OCI-LY1 (cell line): ENCODE measurements at regions not wholly inside any gene's neighbourhood (a gene's known extent, or its start where the extent isn't known, plus 50 kb on each side); places are given as distances from the start of the nearest gene placed in this dataset.

Experiments
- EZH2 ChIP-seq: fragments of 200-600 bp; sonication (generic), shearing (Covaris generic); IDR thresholded peaks from 2 replicates; pipeline ENCODE4 v1.8.0; 2017; ENCODE audit warnings: borderline replicate concordance, mixed run types, mild to moderate bottlenecking, antibody characterized with exemption, low read length, moderate library complexity, mixed read lengths
- TF ChIP-seq, protein P1 (sequence below): fragments of 200-600 bp; sonication (generic), shearing (Covaris generic); IDR thresholded peaks from 2 replicates; pipeline ENCODE4 v1.5.1; 2017; ENCODE audit warnings: mild to moderate bottlenecking, antibody characterized with exemption, low read length, moderate library complexity, mixed read lengths

- TF ChIP-seq, protein P1, sequence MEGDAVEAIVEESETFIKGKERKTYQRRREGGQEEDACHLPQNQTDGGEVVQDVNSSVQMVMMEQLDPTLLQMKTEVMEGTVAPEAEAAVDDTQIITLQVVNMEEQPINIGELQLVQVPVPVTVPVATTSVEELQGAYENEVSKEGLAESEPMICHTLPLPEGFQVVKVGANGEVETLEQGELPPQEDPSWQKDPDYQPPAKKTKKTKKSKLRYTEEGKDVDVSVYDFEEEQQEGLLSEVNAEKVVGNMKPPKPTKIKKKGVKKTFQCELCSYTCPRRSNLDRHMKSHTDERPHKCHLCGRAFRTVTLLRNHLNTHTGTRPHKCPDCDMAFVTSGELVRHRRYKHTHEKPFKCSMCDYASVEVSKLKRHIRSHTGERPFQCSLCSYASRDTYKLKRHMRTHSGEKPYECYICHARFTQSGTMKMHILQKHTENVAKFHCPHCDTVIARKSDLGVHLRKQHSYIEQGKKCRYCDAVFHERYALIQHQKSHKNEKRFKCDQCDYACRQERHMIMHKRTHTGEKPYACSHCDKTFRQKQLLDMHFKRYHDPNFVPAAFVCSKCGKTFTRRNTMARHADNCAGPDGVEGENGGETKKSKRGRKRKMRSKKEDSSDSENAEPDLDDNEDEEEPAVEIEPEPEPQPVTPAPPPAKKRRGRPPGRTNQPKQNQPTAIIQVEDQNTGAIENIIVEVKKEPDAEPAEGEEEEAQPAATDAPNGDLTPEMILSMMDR: no peak
- no peak for TF ChIP-seq EZH2
These were observed 91.8 kb upstream of the IQSEC1 start for GRCh38 chr3:13164893-13165492.
